Astrocyte (in vitro differentiated cells and primary cell): ENCODE measurements at regions not wholly inside any gene's neighbourhood (a gene's known extent, or its start where the extent isn't known, plus 50 kb on each side); places are given as distances from the start of the nearest gene placed in this dataset.

Experiments used
- CTCF ChIP-seq: IDR thresholded peaks from 2 replicates; pipeline ENCODE4 v1.5.1; 2011; ENCODE audit warnings: low read depth, mild to moderate bottlenecking, inconsistent platforms, low read length, moderate library complexity; ENCODE audit not compliant: insufficient read depth
- EZH2 ChIP-seq: IDR thresholded peaks from 2 replicates; pipeline ENCODE4 v1.6.1; 2012; ENCODE audit warnings: mild to moderate bottlenecking, low read length, inconsistent platforms; ENCODE audit not compliant: insufficient read depth

GRCh38 chr11:130612291-130612851 lies 163.9 kb downstream of the ADAMTS15 start:
- TF ChIP-seq CTCF (no peak), EZH2 (no peak)
